Globus pallidus (tissue), 1 donor: ENCODE measurements at regions not wholly inside any gene's neighbourhood (a gene's known extent, or its start where the extent isn't known, plus 50 kb on each side); places are given as distances from the start of the nearest gene placed in this dataset.

Experiments
- DNase-seq: peaks from one replicate; pipeline ENCODE4 v3.0.0-alpha.2; 2015; ENCODE audit warnings: low spot score

DNA sequence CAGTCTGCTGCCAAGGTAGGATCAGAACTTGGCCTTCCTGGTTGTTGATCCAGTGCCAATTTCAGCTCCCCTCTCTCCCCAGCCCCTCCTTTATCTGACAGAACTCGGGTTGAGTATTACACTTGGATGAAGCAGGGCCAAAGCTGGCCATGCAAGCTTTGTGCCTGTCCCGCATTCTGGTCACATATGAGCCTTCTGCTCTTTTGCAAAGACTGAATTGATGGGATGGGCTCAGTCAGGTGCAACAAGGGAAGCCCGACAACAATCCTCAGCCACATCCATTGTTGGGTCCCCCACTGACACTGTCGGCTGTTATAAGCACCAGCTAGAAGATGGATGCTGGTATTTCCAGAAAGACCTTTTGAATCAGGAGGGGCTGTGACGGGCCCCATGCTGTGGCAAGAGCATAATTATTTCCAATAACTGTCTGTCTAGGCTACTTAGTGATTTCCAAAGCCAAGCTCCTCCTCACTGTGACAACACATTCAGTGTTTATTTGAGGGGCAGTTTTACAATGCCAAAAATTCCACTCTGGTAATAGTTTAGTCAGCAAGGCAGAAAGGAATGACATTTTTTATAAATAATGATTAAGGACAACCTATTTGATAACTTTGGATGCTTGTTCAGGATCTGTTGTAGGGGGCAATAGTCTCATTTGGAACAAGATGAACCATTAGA, 146.8 kb upstream of the FRMD4B start:
- no peak for DNase-seq

DNA sequence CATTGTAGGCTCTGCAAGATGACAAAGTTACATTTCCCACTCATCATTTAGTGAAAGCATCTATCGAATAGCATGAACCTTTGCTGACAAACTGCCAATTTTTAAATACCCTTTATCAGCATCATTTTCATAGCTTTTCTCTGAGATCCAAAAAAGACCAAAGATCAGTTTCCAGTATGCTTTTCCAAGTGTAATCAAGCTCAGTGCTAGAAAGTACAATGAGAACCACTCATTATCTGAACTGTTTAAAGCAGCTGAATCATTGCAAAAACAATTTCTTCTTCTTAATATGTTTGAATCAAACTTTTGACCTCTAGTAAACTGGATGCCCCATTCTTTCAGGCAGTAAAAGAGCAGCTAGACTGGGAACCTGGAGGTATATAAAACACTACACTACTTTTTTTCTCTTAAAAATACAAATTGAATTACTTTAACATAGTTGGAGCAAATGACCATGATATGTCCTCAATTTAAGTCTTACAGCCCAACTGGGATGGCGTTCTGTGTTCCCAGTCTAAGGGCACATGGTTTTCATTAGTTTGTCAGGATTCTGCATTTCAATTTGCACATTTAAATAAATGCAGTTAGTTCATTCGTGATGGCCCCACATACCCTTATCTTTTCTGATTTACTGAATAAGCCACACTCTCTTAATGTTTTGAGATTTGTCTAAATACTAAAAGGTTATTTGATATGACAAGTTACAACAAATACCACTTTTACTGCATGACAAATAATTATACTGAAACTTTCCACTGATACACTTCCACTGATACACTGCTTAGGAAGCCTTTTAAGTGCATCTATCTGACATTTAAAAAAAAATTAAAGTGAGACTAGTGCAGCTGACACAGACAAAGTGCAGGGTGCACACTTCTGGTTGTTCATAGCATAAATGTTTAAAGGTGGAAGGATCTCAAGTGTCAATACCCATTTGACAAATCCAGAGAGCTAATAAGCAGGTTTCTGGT, 146.0 kb upstream of the FRMD4B start:
- no peak for DNase-seq

DNA sequence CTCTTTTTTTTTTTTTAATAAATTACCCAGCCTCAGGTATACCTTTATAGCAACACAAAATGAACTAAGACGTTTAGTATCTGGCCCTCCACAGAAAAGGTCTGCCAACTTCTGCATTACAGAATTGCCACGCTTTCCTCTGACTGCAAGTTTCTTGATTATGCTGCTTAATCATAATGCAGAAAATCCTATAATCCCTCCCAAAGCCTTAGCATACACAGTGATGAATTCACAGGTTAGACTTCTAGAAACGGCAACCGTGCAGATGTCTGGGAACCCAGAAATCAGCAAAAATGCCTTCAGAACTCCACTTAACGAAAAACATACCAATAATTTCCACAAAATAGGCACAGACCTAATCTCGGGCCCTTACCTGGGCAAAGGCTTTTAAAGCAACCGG, 144.7 kb upstream of the FRMD4B start:
- no peak for DNase-seq

DNA sequence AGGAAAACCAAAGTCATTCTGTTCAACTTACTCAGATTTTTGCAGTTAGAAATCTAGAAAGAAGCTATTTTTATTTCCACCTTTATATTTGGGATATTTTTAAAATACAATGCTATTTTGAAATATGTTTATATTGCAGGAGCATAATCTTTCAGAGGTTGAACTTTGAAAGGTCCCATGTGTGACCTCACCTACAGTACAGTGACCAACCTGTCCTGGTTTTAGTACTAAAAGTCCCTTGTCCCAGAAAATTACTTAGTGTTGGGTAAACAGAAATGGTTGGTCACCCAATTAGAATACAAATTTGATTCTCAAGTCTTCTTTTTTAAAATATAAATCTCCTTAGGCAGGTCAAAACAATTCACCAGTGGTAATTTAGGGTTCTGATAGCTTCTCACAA, 141.6 kb upstream of the FRMD4B start:
- DNase-seq: no peak

DNA sequence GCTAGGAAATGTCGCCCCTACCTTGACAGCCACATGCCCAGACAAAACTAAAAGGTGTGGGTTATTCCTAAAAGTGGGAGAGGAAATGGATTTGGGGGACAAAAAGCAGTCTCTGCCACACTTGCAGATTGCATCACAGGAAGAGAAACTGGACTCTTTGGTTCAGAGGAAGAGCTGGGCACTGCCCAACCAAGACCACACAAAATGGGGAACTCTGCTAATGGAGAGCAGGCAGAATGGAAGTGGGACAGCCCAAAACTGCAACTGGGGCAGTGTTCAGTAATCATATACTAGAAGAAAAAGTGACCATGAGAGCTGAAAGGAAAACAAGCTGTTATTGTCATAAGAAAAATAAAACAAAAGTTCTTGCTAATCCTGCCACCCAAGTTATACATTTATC, 138.9 kb upstream of the FRMD4B start:
- DNase-seq: no peak

DNA sequence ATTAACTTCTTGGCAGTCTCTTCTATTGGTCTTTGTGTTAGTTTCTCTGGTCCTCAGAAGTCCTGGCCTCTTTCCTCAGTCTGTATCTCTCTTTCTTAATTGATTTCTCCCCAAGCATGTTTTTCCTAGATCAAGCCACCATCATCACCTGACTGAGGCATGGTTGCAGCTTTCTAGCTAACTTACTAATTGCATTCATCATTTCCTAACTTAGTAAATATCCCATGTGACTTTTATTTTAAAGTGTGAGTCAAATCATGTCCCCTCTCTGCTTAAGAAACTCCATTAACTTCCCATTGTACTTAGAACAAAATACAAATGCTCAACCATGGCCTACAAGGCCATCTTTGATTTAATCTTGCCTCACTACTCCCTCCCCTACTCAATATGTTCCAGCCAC, 135.4 kb upstream of the FRMD4B start:
- DNase-seq: no peak

DNA sequence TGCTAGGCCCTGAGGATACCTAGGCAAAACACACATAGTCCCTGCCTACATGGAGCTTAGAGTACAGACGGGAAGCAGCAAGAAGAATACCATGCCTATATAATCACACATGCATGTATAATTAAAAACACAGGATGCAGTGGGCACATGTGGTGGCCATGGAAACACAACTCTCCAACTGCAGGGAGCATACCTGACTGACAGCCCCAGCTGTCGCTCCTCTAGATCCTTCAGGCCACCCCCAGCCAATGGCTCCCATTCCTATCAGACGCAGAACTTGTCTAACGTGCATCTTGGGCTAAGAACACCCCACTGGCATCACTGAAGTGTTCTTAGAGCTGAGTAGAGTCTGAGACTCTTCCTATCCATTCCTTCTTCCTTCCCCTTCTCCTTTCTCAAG, 125.5 kb upstream of the FRMD4B start:
- no peak for DNase-seq

DNA sequence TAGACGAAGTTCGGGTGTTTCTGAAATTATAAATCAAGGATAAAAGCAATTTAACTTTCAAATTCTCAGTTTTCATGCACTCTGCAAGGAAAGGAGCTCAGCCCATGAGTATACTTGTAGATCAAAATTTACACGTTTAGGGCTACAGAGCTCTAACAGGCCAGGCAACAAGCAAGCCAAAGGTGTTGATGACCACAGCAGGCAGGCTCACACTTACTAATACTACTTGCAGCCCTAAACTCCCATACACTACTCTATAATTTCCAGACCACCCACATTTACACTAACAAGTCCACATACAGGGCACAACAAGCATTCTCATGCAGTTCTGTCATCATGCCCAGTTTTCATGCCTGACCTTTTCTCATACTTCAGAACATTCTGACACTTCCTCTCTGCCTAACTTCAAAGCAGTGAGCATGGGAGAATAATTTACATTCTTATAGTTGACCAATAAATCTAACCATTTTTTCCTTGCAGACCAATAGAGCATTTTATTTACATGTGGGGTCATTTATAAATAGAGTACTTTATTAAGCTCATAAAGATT, 124.7 kb upstream of the FRMD4B start:
- DNase-seq: no peak

DNA sequence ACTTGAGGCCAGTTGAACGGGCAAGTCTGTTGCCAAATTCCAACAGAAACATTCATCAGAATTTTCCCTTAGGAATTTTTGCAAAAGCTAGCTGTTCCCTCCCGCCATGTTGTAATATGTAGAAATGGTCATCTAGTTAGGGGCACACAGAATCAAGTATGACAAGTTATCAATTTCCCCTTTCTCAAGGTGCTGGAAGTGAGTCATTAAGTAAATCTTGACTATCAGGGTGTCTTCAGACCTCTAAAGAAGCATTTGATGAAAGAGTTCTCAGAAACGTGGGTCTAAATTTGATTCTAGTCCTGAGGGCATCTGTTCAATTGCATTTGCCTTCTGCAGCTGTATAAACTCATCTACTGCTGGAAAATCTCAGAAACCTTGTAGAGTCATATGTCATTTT, 123.4 kb upstream of the FRMD4B start:
- DNase-seq: no peak

DNA sequence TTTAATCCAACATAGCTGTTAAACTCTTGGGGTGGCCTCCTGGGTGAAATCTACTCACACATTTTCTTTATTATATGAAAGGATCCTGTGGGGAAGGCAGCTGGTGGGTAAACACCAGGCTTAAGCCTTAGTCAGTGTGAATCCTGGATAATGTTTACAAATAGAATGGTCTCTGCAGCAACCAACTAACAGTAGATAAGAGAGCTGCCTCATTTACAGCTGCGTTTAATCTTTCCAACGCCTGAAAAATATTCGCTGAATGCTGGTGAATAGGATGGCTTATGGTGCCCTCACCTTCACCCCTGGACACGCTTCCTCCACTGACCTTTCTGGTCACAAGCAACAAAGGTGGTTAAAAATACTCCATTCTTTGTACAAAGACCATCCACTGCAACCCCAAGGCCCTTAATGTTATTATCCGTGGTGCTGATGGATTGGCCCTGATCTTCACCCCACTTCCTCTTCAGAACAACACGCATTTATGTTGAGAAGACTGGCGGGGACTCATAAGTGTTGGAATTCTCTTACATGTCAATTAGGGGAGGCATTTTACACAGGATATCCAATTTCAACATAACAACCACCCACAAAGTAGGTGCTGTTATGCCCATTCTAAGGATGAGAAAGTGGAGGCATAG, 120.0 kb upstream of the FRMD4B start:
- DNase-seq: no peak

DNA sequence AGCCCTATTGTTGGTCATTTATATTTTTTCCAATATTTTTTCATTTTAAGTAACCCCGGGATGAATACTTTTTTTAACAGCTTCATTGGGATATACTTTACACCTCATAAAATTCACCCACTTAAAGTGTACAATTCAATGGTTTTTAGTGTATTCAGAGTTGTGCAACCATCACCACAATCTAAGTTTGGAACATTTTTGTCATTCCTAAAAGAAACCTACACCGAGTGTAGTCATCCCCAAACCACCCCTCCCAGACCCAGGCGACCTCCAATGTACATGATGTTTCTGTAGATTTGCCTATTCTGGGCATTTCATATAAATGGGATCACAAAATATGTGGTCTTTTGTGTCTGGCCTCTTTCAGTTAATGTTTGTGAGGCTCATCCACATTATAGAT, 118.3 kb upstream of the FRMD4B start:
- DNase-seq: no peak

DNA sequence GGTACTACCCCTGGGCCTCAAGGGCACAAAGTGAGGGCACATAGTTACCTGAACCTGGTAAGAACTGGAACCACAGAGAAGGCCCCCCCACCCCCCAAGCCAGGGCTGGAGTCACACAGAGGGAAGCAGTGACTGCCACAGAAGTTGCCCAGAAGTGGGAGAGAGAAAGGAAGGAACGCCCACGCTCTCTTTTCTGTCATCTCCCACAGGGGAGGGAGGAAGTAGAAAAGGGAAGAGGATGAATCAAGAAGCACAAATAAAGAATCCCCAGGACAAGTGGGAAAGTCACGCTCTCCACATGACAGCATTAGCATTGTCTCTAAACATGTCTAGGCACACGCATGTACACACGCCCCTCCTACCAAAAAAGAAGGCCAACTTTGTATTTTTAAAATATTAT, 114.7 kb upstream of the FRMD4B start:
- DNase-seq: peak; percentile 60

DNA sequence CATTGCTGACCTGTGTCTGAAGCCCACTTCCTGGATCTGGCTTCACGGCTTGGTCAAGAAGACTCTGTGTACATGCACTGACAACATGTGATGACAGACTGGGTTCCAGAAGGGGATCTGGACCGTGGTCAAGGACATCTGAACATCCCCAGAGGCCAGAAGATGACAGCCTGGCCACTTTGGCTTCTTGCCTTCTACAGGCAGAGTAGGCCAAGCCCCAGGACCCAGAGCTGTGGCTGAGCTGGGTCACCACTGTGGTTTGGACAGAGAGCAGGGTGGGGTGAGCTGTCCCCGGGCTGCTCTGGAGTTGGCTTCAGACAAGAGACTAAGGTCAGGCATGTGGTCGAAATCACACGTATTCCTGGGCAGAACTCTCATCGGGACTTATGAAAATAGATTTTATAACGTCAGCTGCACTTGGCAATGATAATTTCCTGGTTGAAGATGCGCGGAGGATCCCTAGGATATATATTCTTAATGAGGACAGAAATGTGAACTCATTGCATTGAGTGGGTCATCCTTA, 114.1 kb upstream of the FRMD4B start:
- peak; percentile 71 for DNase-seq

DNA sequence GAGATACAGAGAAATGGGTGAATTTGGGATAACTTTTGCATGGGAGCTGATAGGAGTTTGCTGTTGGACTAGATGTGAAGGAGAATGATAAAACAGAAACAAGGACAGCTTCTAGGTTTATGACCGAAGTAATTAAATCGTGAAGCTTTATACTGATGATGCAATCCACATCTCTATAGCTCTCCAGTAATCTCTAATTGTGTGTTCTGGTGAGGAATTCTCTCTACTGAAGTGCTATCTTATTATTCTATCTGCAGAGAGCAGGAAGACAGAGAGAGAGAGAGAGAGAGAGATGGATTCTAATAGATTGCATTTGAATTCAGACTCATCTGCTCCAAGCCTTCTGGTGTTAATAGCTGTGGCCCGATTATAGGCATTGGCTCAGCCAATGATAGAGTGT, 113.5 kb upstream of the FRMD4B start:
- no peak for DNase-seq

DNA sequence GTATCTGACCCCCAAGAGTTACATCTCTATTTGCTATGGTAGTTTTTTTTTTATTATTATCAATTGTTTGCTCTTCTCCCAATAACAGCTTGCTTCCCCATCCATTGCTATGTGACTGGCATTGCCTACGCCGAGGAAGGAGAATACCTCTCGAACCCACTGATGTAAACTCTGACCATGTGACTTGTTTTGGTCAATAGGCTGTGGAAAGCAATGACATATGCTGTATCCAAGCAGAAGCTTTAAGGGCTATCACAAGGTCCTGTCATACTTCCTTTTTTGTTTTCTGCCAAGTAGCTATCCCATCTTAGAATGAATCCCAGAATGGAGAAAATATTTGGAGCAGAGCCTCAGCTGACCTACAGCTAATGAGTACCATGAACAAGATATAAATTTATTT, 111.0 kb upstream of the FRMD4B start:
- no peak for DNase-seq

DNA sequence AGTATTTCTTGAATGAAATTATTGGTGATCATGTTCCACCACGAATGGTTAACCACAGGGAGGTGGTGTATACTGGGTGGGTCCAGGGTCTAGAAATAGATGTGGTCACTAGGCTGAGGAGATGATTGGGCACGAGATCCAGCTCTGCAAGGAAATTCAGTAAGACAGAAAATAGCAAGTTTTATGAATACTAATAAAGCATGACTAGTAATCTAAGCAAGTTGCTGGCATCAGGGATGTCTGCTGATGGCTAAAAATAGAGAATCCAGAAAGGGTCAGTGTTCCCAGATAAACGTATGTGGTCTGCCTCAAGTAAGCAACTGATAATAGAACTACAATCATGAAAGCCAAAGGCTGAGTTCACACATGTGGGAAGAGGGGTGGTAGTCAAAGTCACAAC, 108.3 kb upstream of the FRMD4B start:
- DNase-seq: no peak

DNA sequence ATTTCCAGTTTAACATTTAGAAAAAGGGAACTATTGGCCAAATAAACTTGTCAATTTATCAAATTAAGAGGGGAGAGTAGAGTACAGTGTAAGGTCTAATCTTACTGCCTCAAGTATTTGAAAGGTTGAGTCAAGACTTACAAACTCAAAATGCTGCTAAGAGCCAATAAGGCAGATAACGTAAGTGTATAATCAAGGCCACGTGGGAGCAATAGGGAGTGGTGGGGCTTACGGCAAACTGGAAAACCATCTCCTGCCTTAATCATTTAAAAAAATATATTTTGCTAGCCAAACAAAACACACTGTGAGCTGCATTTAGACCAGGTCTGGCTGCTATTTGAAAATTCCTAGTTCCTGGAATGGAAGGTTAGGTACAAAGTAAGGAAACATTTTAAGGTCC, 107.3 kb upstream of the FRMD4B start:
- no peak for DNase-seq

DNA sequence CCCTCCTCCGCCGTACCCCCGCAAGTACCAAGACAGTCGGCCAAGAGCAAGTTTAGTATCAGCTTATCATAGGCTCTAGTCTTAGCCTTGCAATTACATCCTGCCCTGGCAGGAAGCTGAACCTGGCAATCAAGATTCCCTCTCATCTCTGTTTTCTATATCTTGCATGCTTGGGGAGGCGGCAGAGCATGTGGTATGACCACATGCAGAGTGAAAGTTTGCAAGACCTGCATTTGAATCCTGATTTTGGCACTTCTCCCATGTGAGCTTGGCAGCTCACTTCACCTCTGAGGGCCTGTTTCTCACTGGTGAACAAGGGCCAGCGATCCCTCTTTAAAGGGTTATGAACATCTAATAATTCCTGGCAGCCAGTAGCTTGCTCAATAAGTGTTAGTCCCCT, 106.1 kb upstream of the FRMD4B start:
- no peak for DNase-seq

DNA sequence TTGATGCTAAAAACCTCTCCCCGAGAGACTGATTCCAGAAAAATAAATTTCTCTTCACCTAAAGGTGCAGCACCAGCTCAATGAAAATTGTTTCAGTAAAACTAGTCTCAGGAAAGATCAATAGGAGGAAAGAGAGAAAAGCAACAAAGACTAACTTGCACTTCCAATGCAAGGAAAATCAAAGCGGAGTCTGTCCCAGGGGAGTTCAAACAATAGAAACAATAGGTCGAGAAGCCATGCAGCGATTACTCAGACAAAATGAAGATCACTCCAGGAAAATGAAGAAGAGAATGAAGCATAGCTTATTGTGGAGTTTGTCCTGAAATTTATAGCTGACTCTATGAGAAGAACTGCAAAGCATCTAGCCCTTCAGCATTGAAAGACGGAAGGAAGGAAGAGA, 105.1 kb upstream of the FRMD4B start:
- no peak for DNase-seq

DNA sequence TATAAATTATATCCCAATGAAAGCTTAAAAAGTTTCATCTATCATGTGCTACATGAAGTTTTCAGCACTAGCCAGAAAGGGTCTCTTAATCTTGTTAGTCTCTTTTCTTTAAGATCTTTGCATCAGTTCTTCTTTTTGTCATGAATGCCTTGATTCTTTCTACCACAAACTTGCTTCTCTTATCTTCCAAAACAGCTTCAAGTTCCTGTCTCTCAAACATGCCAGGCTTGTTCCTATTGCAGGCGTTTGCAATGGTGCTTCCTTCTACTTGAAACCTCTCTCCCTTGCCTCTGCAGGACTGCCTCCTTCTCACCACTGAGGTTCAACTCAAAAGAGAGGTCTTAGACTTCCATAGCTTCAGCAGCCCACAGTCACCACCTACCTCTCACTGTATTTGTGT, 104.3 kb upstream of the FRMD4B start:
- peak; percentile 24 for DNase-seq

DNA sequence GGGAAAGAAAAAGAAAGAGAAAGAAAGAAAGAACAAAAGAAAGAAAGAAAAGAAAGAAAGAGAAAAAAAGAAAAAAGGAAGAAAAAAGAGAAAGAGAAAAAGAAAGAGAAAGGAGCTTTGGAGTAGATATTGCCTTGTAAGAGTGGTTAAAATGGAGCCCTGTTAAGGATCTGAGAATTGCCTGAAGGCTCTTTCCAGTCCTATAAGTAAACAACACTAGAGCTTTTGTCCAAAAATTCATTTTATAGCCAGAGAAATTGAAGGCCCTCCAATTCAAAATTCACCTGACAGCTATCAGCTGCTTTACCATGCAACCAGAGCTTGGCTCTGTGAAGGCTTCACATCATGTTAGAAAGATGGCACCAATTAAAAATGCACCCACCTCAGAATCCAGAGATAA, 102.1 kb upstream of the FRMD4B start:
- no peak for DNase-seq

DNA sequence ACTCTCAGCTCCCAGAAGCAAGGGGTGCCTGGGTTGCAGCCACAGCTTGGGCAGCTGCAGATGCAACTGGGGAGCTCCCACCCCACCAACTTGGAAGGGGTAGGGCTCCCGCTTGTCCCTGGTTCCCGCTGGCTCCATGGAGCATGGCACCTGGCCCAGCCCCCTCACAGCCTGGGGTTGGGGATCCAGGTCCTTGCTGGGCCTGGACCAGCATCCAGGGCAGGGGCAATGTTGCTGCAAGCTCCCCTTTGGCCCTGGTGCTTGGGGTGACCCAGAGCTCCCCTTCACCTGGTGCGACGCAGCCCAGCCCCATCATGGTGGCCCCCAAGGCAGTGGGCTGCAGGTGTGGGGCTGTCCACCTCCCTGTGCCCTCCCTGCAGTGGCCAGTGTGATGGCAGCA, 99.6 kb upstream of the FRMD4B start:
- no peak for DNase-seq
